Gastroesophageal sphincter (tissue), 3 donors: ENCODE measurements at regions not wholly inside any gene's neighbourhood (a gene's known extent, or its start where the extent isn't known, plus 50 kb on each side); places are given as distances from the start of the nearest gene placed in this dataset.

Source experiments
- CTCF ChIP-seq, 4 experiments: fragments of 200-600 bp in 2 of 4; fragments of 450-650 bp in 2 of 4; sonication (generic) in 1 of 4; IDR thresholded peaks; one replicate each; pipeline ENCODE4 v1.5.1; 2017 to 2019; ENCODE audit warnings: antibody characterized with exemption in 4 of 4, mild to moderate bottlenecking in 2 of 4, moderate library complexity in 2 of 4
- EP300 ChIP-seq: sonication (generic); formaldehyde crosslinking; IDR thresholded peaks from one replicate; pipeline ENCODE4 v1.6.1; 2017; ENCODE audit warnings: antibody characterized with exemption, mild to moderate bottlenecking
- POLR2A ChIP-seq, 2 donors: fragments of 450-650 bp; IDR thresholded peaks; one replicate each; pipeline ENCODE4 v1.6.1; 2017; ENCODE audit warnings: antibody characterized with exemption in 2 of 2, mild to moderate bottlenecking in 2 of 2, moderate library complexity in 1 of 2
- POLR2AphosphoS5 ChIP-seq: sonication (generic); formaldehyde crosslinking; IDR thresholded peaks from one replicate; pipeline ENCODE4 v1.6.1; 2017; ENCODE audit warnings: antibody characterized with exemption

- TF ChIP-seq CTCF (IDR thresholded peaks at IDR 0.05) (no peak), POLR2A (IDR thresholded peaks at IDR 0.05) (no peak), EP300 (no peak), POLR2AphosphoS5 (no peak)
These were observed 129.1 kb upstream of the HS3ST2 start for GRCh38 chr16:22684574-22685458.
